Daoy (cell line): ENCODE measurements at regions not wholly inside any gene's neighbourhood (a gene's known extent, or its start where the extent isn't known, plus 50 kb on each side); places are given as distances from the start of the nearest gene placed in this dataset.
"Not testable (repeated sequence)": the region's sequence is repeated elsewhere in the genome, so short reads cannot be mapped to it uniquely, and the experiment has no call there.

ENCODE experiments used
- DNase-seq: peaks from one replicate; pipeline ENCODE4 v3.0.0-alpha.2; 2015; ENCODE audit warnings: low read depth

- not testable (repeated sequence) for DNase-seq
Observed at GRCh38 chr15:22519213-22519612, 60.5 kb downstream of the GOLGA6L22 start.

- DNase-seq, result not testable (repeated sequence)
Observed at GRCh38 chr15:22526537-22526936, 67.8 kb downstream of the GOLGA6L22 start.

GRCh38 chr15:22527016-22527415, 68.3 kb downstream of the GOLGA6L22 start:
- not testable (repeated sequence) for DNase-seq

GRCh38 chr15:22529200-22529599, 70.5 kb downstream of the GOLGA6L22 start:
- DNase-seq, result not testable (repeated sequence)

GRCh38 chr15:22559701-22560100, 101.0 kb downstream of the GOLGA6L22 start:
- not testable (repeated sequence) for DNase-seq

- not testable (repeated sequence) for DNase-seq
Observed at GRCh38 chr15:22561716-22562115, 103.0 kb downstream of the GOLGA6L22 start.

- DNase-seq, result not testable (repeated sequence)
Observed at GRCh38 chr15:22566510-22566909, 107.8 kb downstream of the GOLGA6L22 start.

- DNase-seq, result not testable (repeated sequence)
Observed at GRCh38 chr15:22569486-22569885, 110.8 kb downstream of the GOLGA6L22 start.

- not testable (repeated sequence) for DNase-seq
Observed at GRCh38 chr15:22572152-22572735, 113.5 kb downstream of the GOLGA6L22 start.

- DNase-seq, result not testable (repeated sequence)
Observed at GRCh38 chr15:22572792-22573191, 114.1 kb downstream of the GOLGA6L22 start.

- DNase-seq, result not testable (repeated sequence)
Observed at GRCh38 chr15:22577828-22578227, 119.1 kb downstream of the GOLGA6L22 start.

GRCh38 chr15:22579213-22579612, 120.5 kb downstream of the GOLGA6L22 start:
- DNase-seq, result not testable (repeated sequence)

- DNase-seq, result not testable (repeated sequence)
Observed at GRCh38 chr15:22587391-22587790, 128.7 kb downstream of the GOLGA6L22 start.

GRCh38 chr15:22598552-22598951, 139.8 kb downstream of the GOLGA6L22 start:
- DNase-seq, result not testable (repeated sequence)

GRCh38 chr15:22599526-22600320, 141.0 kb downstream of the GOLGA6L22 start:
- DNase-seq, result peak; percentile 4

- peak; percentile 3 for DNase-seq
Observed at GRCh38 chr15:22616976-22617375, 158.3 kb downstream of the GOLGA6L22 start.

- DNase-seq, result not testable (repeated sequence)
Observed at GRCh38 chr15:22631789-22632188, 154.7 kb upstream of the NIPA1 start.

- DNase-seq, result not testable (repeated sequence)
Observed at GRCh38 chr15:22639983-22640382, 146.5 kb upstream of the NIPA1 start.

GRCh38 chr15:22649458-22649857, 137.0 kb upstream of the NIPA1 start:
- not testable (repeated sequence) for DNase-seq

- not testable (repeated sequence) for DNase-seq
Observed at GRCh38 chr15:22651179-22651578, 135.3 kb upstream of the NIPA1 start.

- peak; percentile 44 for DNase-seq
Observed at GRCh38 chr15:22664294-22665058, 122.0 kb upstream of the NIPA1 start.

GRCh38 chr15:22665059-22665702, 121.3 kb upstream of the NIPA1 start:
- DNase-seq, result peak; percentile 56
